ENCODE measurements at regions not wholly inside any gene's neighbourhood (a gene's known extent, or its start where the extent isn't known, plus 50 kb on each side); places are given as distances from the start of the nearest gene placed in this dataset.

GRCh38 chr7:9937944-9938631 lies 1035.6 kb upstream of the PHF14 start:
- no peak for TF ChIP-seq CTCF (IDR thresholded peaks at IDR 0.05; ENCODE audit: control extremely low read depth, extremely low read depth, low read depth, missing control alignments)
- POLR2A ChIA-PET, result no interaction called here
- DNase-seq (ENCODE audit: extremely low spot score), result no peak
- CTCF ChIA-PET, result interaction anchor here (1.0 kb wide), 1 partner anchor 9 kb away, joined by 4 read pairs; no protein-coding TSS in a partner anchor

DNA sequence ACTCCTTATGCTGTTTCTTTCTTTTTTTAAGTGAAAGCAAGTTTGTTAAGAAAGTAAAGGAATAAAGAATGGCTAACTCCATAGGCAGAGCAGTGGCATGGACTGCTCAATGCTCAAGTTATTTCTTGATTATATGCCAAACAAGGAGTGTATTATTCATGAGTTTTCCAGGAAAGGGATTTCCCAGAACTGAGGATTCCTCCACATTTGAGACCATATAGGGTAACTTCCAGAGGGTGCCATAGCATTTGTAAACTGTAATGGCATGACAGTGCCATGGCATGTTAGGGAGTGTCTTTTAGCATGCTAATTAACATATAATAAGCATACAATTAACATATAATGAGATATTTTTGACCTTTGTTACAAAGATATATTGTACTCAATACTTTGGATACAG lies 1034.5 kb upstream of the PHF14 start:
- no peak for TF ChIP-seq CTCF (IDR thresholded peaks at IDR 0.05; ENCODE audit: control extremely low read depth, extremely low read depth, low read depth, missing control alignments)
- ChIA-PET POLR2A (no interaction called here), CTCF (no interaction called here)
- no peak for DNase-seq (ENCODE audit: extremely low spot score)

- CTCF ChIA-PET, result interaction anchor here (1.0 kb wide), 1 partner anchor 12 kb away, joined by 3 read pairs; no protein-coding TSS in a partner anchor
- DNase-seq (ENCODE audit: extremely low spot score), result no peak
Observed at GRCh38 chr7:9945131-9945530, 1028.5 kb upstream of the PHF14 start.

DNA sequence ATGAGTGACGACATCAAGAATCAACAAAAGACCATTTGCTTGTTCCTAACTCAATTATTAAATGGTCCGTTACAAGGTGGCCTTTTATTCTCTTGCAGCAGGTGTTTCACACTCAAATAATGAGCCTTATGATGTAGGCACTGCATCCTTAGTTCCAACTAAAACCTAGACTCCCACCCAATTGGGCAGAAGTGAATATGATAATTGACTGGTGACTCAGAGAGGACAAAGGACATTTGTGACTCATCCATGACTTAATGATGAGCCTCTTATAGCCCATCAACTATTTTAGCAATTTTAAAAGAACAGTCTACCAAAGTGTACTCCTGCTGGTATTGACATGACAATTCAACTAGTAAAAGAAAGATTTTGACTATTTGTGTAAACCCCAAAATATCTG lies 1027.8 kb upstream of the PHF14 start:
- ChIA-PET POLR2A (no interaction called here), CTCF (interaction anchor here (1.0 kb wide), 1 partner anchor 11 kb away, joined by 3 read pairs; no protein-coding TSS in a partner anchor)
- no peak for DNase-seq (ENCODE audit: extremely low spot score)

More at GRCh38 chr7:9945131-9945530, 1028.5 kb upstream of the PHF14 start:
- POLR2A ChIA-PET, result no interaction called here
- no peak for TF ChIP-seq CTCF (IDR thresholded peaks at IDR 0.05; ENCODE audit: control extremely low read depth, extremely low read depth, low read depth, missing control alignments)

DNA sequence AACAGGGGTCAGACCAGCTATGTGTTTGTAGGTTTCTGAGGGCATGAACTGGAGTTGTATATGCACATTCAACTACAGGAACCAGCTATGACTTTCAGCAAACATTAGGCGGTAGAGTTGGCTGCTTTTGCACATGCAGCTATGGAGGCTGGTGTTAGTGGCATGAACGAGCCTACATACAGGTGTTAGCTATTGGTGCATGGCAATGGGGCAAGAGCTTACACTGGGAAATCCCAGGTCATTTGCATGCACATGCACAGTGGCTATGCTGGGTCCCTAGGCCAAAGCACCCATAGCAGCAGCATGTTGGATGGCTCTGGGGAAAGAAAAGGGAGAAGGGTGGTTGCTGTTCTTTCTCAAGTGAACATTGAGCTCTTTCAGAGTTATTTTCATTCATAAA lies 1018.5 kb upstream of the PHF14 start:
- no peak for DNase-seq (ENCODE audit: extremely low spot score)
- no peak for TF ChIP-seq CTCF (IDR thresholded peaks at IDR 0.05; ENCODE audit: control extremely low read depth, extremely low read depth, low read depth, missing control alignments)
- ChIA-PET CTCF (interaction anchor here (0.8 to 1.0 kb wide), 2 partner anchors 9 to 18 kb away, joined by 3 read pairs; no protein-coding TSS in a partner anchor), POLR2A (no interaction called here)

More for the DNA sequence above, 1027.8 kb upstream of the PHF14 start:
- TF ChIP-seq CTCF (IDR thresholded peaks at IDR 0.05; ENCODE audit: control extremely low read depth, extremely low read depth, low read depth, missing control alignments), result no peak

- no peak for TF ChIP-seq CTCF (IDR thresholded peaks at IDR 0.05; ENCODE audit: control extremely low read depth, extremely low read depth, low read depth, missing control alignments)
- ChIA-PET POLR2A (no interaction called here), CTCF (no interaction called here)
- DNase-seq (ENCODE audit: extremely low spot score), result no peak
Observed at GRCh38 chr7:9958486-9958885, 1015.2 kb upstream of the PHF14 start.
